ENCODE measurements at regions not wholly inside any gene's neighbourhood (a gene's known extent, or its start where the extent isn't known, plus 50 kb on each side); places are given as distances from the start of the nearest gene placed in this dataset.

DNA sequence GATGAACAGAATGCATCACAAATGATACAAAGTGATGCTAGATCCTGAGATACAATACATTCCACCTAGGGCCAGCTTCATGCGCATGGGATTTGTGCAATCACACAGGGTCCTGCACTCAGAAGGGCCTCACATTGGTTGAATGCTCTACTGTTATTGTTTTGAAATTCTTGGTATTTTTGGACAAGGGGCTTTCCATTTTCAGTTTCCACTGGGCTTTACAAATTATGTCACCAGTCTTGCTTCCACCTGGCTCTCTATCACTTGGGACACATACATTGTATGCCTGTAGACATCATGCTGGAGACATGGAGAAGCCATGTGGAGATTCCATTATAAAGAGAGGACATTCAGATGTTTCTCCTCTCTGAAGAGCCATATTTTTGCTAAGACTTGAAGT, 155.8 kb downstream of the NAA11 start:
- ChIA-PET POLR2A (no interaction called here), CTCF (no interaction called here)
- no peak overlapping the region for H3K9ac ChIP-seq (ENCODE audit: low read length)
- no peaks in the 10 kb centered on the region for H4K20me1 ChIP-seq (ENCODE audit: control insufficient read depth, insufficient read depth, low read length, poor library complexity, severe bottlenecking)
- H3K4me1 ChIP-seq (ENCODE audit: control insufficient read depth in 2 of 2, insufficient read depth in 2 of 2, low read length in 2 of 2): no peaks in the 10 kb centered on the region
- no peak for DNase-seq
- no peak for TF ChIP-seq CTCF (IDR thresholded peaks at IDR 0.05)
- no peaks in the 10 kb centered on the region for H3K9me3 ChIP-seq (ENCODE audit: control extremely low read depth in 1 of 3, control insufficient read depth in 2 of 3, insufficient read depth in 1 of 3, low read length in 2 of 3)
- intact Hi-C loops (cut with micrococcal nuclease): no loop called here
- H3K4me3 ChIP-seq (ENCODE audit: control extremely low read depth in 1 of 5, extremely low read depth in 1 of 5, insufficient read depth in 1 of 5, low read depth in 2 of 5, low read length in 4 of 5): no peak overlapping the region
- no peak overlapping the region for H3K4me2 ChIP-seq (replicated peaks; ENCODE audit: low read depth, low read length, poor library complexity, severe bottlenecking)
- Mint-ChIP-seq H3K4me3 (no peak overlapping the region), H3K4me1 (no peaks in the 10 kb centered on the region), H3K27ac (no peak overlapping the region), H3K27me3 (no peaks in the 10 kb centered on the region), H3K9me3 (ENCODE audit: insufficient read depth) (peaks cover 5% of the 10 kb centered on the region)
- ATAC-seq (ENCODE audit: low read depth): no peak
- no peak overlapping the region for H2AFZ ChIP-seq (ENCODE audit: insufficient read depth, low read depth, low read length, poor library complexity, severe bottlenecking)
- no peaks in the 10 kb centered on the region for H3K27me3 ChIP-seq (replicated peaks in 1 of 4; ENCODE audit: control extremely low read depth in 1 of 4, control insufficient read depth in 3 of 4, insufficient read depth in 4 of 4, low read length in 3 of 4)
- no peaks in the 10 kb centered on the region for H3K79me2 ChIP-seq (ENCODE audit: control insufficient read depth, insufficient read depth, low read length)
- H3K27ac ChIP-seq (ENCODE audit: low read length in 2 of 2): no peak overlapping the region
- H3K36me3 ChIP-seq (replicated peaks in 1 of 2; ENCODE audit: control extremely low read depth in 1 of 2, control insufficient read depth in 1 of 2, extremely low read depth in 1 of 2, insufficient read depth in 2 of 2, low read length in 1 of 2): no peaks in the 10 kb centered on the region
- no CpG with 5 or more reads among the region's 1 CpG for WGBS (ENCODE audit: insufficient coverage)

- Mint-ChIP-seq H3K4me3 (no peak overlapping the region), H3K9me3 (ENCODE audit: insufficient read depth) (peaks cover 5% of the 10 kb centered on the region), H3K4me1 (no peaks in the 10 kb centered on the region), H3K27ac (no peak overlapping the region), H3K27me3 (no peaks in the 10 kb centered on the region)
- Histone ChIP-seq H3K27me3 (replicated peaks in 1 of 4; ENCODE audit: control extremely low read depth in 1 of 4, control insufficient read depth in 3 of 4, insufficient read depth in 4 of 4, low read length in 3 of 4) (no peaks in the 10 kb centered on the region), H3K4me3 (ENCODE audit: control extremely low read depth in 1 of 5, extremely low read depth in 1 of 5, insufficient read depth in 1 of 5, low read depth in 2 of 5, low read length in 4 of 5) (no peak overlapping the region), H3K4me2 (replicated peaks; ENCODE audit: low read depth, low read length, poor library complexity, severe bottlenecking) (no peak overlapping the region), H3K9me3 (ENCODE audit: control extremely low read depth in 1 of 3, control insufficient read depth in 2 of 3, insufficient read depth in 1 of 3, low read length in 2 of 3) (no peaks in the 10 kb centered on the region), H3K9ac (ENCODE audit: low read length) (no peak overlapping the region), H4K20me1 (ENCODE audit: control insufficient read depth, insufficient read depth, low read length, poor library complexity, severe bottlenecking) (no peaks in the 10 kb centered on the region), H3K36me3 (replicated peaks in 1 of 2; ENCODE audit: control extremely low read depth in 1 of 2, control insufficient read depth in 1 of 2, extremely low read depth in 1 of 2, insufficient read depth in 2 of 2, low read length in 1 of 2) (no peaks in the 10 kb centered on the region), H2AFZ (ENCODE audit: insufficient read depth, low read depth, low read length, poor library complexity, severe bottlenecking) (no peak overlapping the region), H3K27ac (ENCODE audit: low read length in 2 of 2) (no peak overlapping the region), H3K4me1 (ENCODE audit: control insufficient read depth in 2 of 2, insufficient read depth in 2 of 2, low read length in 2 of 2) (no peaks in the 10 kb centered on the region), H3K79me2 (ENCODE audit: control insufficient read depth, insufficient read depth, low read length) (no peaks in the 10 kb centered on the region)
- DNase-seq (no peak), ATAC-seq (ENCODE audit: low read depth) (no peak)
- ChIA-PET POLR2A (no interaction called here), CTCF (no interaction called here)
- TF ChIP-seq EZH2 (IDR thresholded peaks at IDR 0.05; ENCODE audit: borderline replicate concordance, insufficient read depth, low read depth, low read length, poor library complexity, severe bottlenecking): no peak
- 79% methylated on average over 3 of the region's 4 CpGs for WGBS (ENCODE audit: insufficient coverage)
- intact Hi-C loops (cut with micrococcal nuclease): no loop called here
Measured at GRCh38 chr4:79164907-79165610, 160.8 kb downstream of the NAA11 start.
